K562 (cell line): ENCODE measurements at regions not wholly inside any gene's neighbourhood (a gene's known extent, or its start where the extent isn't known, plus 50 kb on each side); places are given as distances from the start of the nearest gene placed in this dataset.

Experiments used
- TF ChIP-seq, protein P1 (sequence below): fragments of 450-650 bp; IDR thresholded peaks from 2 replicates; pipeline ENCODE4 v1.6.1; 2016; ENCODE audit warnings: mild to moderate bottlenecking, moderate library complexity

GRCh38 chr13:84760956-84761355 is 878.7 kb upstream of the SLITRK1 start (continued):
- TF ChIP-seq, protein P1, sequence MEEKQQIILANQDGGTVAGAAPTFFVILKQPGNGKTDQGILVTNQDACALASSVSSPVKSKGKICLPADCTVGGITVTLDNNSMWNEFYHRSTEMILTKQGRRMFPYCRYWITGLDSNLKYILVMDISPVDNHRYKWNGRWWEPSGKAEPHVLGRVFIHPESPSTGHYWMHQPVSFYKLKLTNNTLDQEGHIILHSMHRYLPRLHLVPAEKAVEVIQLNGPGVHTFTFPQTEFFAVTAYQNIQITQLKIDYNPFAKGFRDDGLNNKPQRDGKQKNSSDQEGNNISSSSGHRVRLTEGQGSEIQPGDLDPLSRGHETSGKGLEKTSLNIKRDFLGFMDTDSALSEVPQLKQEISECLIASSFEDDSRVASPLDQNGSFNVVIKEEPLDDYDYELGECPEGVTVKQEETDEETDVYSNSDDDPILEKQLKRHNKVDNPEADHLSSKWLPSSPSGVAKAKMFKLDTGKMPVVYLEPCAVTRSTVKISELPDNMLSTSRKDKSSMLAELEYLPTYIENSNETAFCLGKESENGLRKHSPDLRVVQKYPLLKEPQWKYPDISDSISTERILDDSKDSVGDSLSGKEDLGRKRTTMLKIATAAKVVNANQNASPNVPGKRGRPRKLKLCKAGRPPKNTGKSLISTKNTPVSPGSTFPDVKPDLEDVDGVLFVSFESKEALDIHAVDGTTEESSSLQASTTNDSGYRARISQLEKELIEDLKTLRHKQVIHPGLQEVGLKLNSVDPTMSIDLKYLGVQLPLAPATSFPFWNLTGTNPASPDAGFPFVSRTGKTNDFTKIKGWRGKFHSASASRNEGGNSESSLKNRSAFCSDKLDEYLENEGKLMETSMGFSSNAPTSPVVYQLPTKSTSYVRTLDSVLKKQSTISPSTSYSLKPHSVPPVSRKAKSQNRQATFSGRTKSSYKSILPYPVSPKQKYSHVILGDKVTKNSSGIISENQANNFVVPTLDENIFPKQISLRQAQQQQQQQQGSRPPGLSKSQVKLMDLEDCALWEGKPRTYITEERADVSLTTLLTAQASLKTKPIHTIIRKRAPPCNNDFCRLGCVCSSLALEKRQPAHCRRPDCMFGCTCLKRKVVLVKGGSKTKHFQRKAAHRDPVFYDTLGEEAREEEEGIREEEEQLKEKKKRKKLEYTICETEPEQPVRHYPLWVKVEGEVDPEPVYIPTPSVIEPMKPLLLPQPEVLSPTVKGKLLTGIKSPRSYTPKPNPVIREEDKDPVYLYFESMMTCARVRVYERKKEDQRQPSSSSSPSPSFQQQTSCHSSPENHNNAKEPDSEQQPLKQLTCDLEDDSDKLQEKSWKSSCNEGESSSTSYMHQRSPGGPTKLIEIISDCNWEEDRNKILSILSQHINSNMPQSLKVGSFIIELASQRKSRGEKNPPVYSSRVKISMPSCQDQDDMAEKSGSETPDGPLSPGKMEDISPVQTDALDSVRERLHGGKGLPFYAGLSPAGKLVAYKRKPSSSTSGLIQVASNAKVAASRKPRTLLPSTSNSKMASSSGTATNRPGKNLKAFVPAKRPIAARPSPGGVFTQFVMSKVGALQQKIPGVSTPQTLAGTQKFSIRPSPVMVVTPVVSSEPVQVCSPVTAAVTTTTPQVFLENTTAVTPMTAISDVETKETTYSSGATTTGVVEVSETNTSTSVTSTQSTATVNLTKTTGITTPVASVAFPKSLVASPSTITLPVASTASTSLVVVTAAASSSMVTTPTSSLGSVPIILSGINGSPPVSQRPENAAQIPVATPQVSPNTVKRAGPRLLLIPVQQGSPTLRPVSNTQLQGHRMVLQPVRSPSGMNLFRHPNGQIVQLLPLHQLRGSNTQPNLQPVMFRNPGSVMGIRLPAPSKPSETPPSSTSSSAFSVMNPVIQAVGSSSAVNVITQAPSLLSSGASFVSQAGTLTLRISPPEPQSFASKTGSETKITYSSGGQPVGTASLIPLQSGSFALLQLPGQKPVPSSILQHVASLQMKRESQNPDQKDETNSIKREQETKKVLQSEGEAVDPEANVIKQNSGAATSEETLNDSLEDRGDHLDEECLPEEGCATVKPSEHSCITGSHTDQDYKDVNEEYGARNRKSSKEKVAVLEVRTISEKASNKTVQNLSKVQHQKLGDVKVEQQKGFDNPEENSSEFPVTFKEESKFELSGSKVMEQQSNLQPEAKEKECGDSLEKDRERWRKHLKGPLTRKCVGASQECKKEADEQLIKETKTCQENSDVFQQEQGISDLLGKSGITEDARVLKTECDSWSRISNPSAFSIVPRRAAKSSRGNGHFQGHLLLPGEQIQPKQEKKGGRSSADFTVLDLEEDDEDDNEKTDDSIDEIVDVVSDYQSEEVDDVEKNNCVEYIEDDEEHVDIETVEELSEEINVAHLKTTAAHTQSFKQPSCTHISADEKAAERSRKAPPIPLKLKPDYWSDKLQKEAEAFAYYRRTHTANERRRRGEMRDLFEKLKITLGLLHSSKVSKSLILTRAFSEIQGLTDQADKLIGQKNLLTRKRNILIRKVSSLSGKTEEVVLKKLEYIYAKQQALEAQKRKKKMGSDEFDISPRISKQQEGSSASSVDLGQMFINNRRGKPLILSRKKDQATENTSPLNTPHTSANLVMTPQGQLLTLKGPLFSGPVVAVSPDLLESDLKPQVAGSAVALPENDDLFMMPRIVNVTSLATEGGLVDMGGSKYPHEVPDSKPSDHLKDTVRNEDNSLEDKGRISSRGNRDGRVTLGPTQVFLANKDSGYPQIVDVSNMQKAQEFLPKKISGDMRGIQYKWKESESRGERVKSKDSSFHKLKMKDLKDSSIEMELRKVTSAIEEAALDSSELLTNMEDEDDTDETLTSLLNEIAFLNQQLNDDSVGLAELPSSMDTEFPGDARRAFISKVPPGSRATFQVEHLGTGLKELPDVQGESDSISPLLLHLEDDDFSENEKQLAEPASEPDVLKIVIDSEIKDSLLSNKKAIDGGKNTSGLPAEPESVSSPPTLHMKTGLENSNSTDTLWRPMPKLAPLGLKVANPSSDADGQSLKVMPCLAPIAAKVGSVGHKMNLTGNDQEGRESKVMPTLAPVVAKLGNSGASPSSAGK: no peak
